ENCODE measurements at regions not wholly inside any gene's neighbourhood (a gene's known extent, or its start where the extent isn't known, plus 50 kb on each side); places are given as distances from the start of the nearest gene placed in this dataset.
A peak's percentile ranks its signal among the peaks of the same experiment; 100 is the strongest.

DNA sequence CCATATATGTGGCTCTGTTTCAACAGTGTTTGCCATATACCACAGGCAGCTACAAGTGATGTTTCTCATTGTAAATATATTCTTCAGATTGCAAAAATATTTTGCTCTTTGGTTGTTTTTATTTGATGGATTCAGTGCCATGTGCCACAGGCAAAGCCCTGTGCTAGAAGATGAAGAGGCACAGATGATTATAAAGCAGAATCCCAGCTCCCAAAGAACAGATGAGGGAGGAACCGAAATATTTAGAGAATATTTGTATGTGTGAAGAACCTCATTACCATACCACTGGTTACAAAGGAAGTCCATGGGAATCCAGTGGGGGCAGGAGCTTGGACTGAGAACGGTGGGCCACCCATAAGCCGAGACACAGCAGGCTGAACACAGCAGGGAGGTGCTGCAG lies 143.8 kb upstream of the NDUFV2 start:
- H3K4me1 ChIP-seq (ENCODE audit: control insufficient read depth in 2 of 3, insufficient read depth in 2 of 3, low read depth in 1 of 3, low read length in 3 of 3) = peaks cover 2 to 15% (median 3%) of the 10 kb centered on the region in 3 donors
- H3K9me3 ChIP-seq (ENCODE audit: control insufficient read depth in 2 of 3, insufficient read depth in 1 of 3, low read length in 3 of 3) = no peaks in the 10 kb centered on the region
- H3K27me3 ChIP-seq (ENCODE audit: control insufficient read depth, insufficient read depth, low read length) = no peaks in the 10 kb centered on the region
- no peak for TF ChIP-seq CTCF (IDR thresholded peaks at IDR 0.05; ENCODE audit: borderline replicate concordance, extremely low read depth, insufficient read depth)
- FAIRE-seq (no peak), DNase-seq (no peak)
- H3K36me3 ChIP-seq (ENCODE audit: control insufficient read depth in 2 of 3, insufficient read depth in 3 of 3, low read length in 3 of 3) = no peaks in the 10 kb centered on the region
- no peak overlapping the region for H3K9ac ChIP-seq (ENCODE audit: low read length in 3 of 3)
- no peak overlapping the region for H3K4me3 ChIP-seq (ENCODE audit: low read length in 3 of 3)
- no peak overlapping the region for H3K27ac ChIP-seq (ENCODE audit: low read depth in 2 of 2, low read length in 2 of 2)
- intact Hi-C loops (cut with DNase I) = no loop called here

- H3K27me3 ChIP-seq (ENCODE audit: control insufficient read depth, insufficient read depth, low read length) = no peaks in the 10 kb centered on the region
- H3K36me3 ChIP-seq (ENCODE audit: control insufficient read depth in 2 of 3, insufficient read depth in 3 of 3, low read length in 3 of 3) = no peaks in the 10 kb centered on the region
- no peak overlapping the region for H3K9ac ChIP-seq (ENCODE audit: low read length in 3 of 3)
- no peak overlapping the region for H3K4me3 ChIP-seq (ENCODE audit: low read length in 3 of 3)
- H3K27ac ChIP-seq (ENCODE audit: low read depth in 2 of 2, low read length in 2 of 2) = no peak overlapping the region
- FAIRE-seq (no peak), DNase-seq (no peak)
- H3K9me3 ChIP-seq (ENCODE audit: control insufficient read depth in 2 of 3, insufficient read depth in 1 of 3, low read length in 3 of 3) = no peaks in the 10 kb centered on the region
- intact Hi-C loops (cut with DNase I) = no loop called here
- peaks cover 2 to 15% (median 3%) of the 10 kb centered on the region in 3 donors for H3K4me1 ChIP-seq (ENCODE audit: control insufficient read depth in 2 of 3, insufficient read depth in 2 of 3, low read depth in 1 of 3, low read length in 3 of 3)
- no peak for TF ChIP-seq CTCF (IDR thresholded peaks at IDR 0.05; ENCODE audit: borderline replicate concordance, extremely low read depth, insufficient read depth)
Observed at GRCh38 chr18:8959551-8960135, 142.9 kb upstream of the NDUFV2 start.

GRCh38 chr18:8960740-8961657 lies 141.5 kb upstream of the NDUFV2 start:
- peak; percentile 27 for FAIRE-seq
- Histone ChIP-seq H3K27me3 (ENCODE audit: control insufficient read depth, insufficient read depth, low read length) (no peaks in the 10 kb centered on the region), H3K9ac (ENCODE audit: low read length in 3 of 3) (no peak overlapping the region), H3K4me3 (ENCODE audit: low read length in 3 of 3) (peak overlapping the region in 1 of 3 donors; percentile 10), H3K4me1 (ENCODE audit: control insufficient read depth in 2 of 3, insufficient read depth in 2 of 3, low read depth in 1 of 3, low read length in 3 of 3) (peaks cover 2 to 15% (median 3%) of the 10 kb centered on the region in 3 donors), H3K27ac (ENCODE audit: low read depth in 2 of 2, low read length in 2 of 2) (peak overlapping the region; percentile 19 to 63), H3K9me3 (ENCODE audit: control insufficient read depth in 2 of 3, insufficient read depth in 1 of 3, low read length in 3 of 3) (no peaks in the 10 kb centered on the region), H3K36me3 (ENCODE audit: control insufficient read depth in 2 of 3, insufficient read depth in 3 of 3, low read length in 3 of 3) (no peaks in the 10 kb centered on the region)
- intact Hi-C loops (cut with DNase I) = no loop called here
- peak in 2 of 5 donors; percentile 46 to 58 for DNase-seq
- TF ChIP-seq CTCF (IDR thresholded peaks at IDR 0.05; ENCODE audit: borderline replicate concordance, extremely low read depth, insufficient read depth) = no peak
